ENCODE measurements at regions not wholly inside any gene's neighbourhood (a gene's known extent, or its start where the extent isn't known, plus 50 kb on each side); places are given as distances from the start of the nearest gene placed in this dataset.

- H3K27ac Mint-ChIP-seq, result no peak overlapping the region
- peaks cover 5% of the 10 kb centered on the region for H3K27me3 Mint-ChIP-seq
- ATAC-seq (no peak), DNase-seq (no peak)
- no peaks in the 10 kb centered on the region for H3K9me3 Mint-ChIP-seq (ENCODE audit: low read depth)
- H3K4me1 Mint-ChIP-seq, result no peaks in the 10 kb centered on the region
- CTCF ChIA-PET, result no interaction called here
- H3K4me3 Mint-ChIP-seq, result no peak overlapping the region
- no peaks in the 10 kb centered on the region for H3K36me3 Mint-ChIP-seq
These were observed 104.0 kb upstream of the ATP10A start for GRCh38 chr15:25967116-25967515.

- H3K36me3 Mint-ChIP-seq, result no peaks in the 10 kb centered on the region
- no peaks in the 10 kb centered on the region for H3K9me3 Mint-ChIP-seq (ENCODE audit: low read depth)
- H3K27me3 Mint-ChIP-seq, result peaks cover 5% of the 10 kb centered on the region
- H3K4me1 Mint-ChIP-seq, result no peaks in the 10 kb centered on the region
- H3K4me3 Mint-ChIP-seq, result no peak overlapping the region
- H3K27ac Mint-ChIP-seq, result no peak overlapping the region
- DNase-seq, result no peak
- no peak for ATAC-seq
- CTCF ChIA-PET, result no interaction called here
These were observed 102.2 kb upstream of the ATP10A start for GRCh38 chr15:25965326-25965725.

GRCh38 chr15:25960273-25960672 is 97.1 kb upstream of the ATP10A start:
- H3K4me1 Mint-ChIP-seq, result no peaks in the 10 kb centered on the region
- CTCF ChIA-PET, result no interaction called here
- H3K4me3 Mint-ChIP-seq, result no peak overlapping the region
- H3K36me3 Mint-ChIP-seq, result no peaks in the 10 kb centered on the region
- ATAC-seq (no peak), DNase-seq (no peak)
- H3K9me3 Mint-ChIP-seq (ENCODE audit: low read depth), result no peaks in the 10 kb centered on the region
- H3K27ac Mint-ChIP-seq, result no peak overlapping the region
- no peaks in the 10 kb centered on the region for H3K27me3 Mint-ChIP-seq

GRCh38 chr15:25959100-25959499 is 96.0 kb upstream of the ATP10A start:
- H3K9me3 Mint-ChIP-seq (ENCODE audit: low read depth), result no peaks in the 10 kb centered on the region
- no peak for ATAC-seq
- H3K4me3 Mint-ChIP-seq, result no peak overlapping the region
- H3K27ac Mint-ChIP-seq, result no peak overlapping the region
- DNase-seq, result no peak
- no peaks in the 10 kb centered on the region for H3K36me3 Mint-ChIP-seq
- no peaks in the 10 kb centered on the region for H3K27me3 Mint-ChIP-seq
- no peaks in the 10 kb centered on the region for H3K4me1 Mint-ChIP-seq
- CTCF ChIA-PET, result no interaction called here

- no peak overlapping the region for H3K27ac Mint-ChIP-seq
- H3K4me1 Mint-ChIP-seq, result no peaks in the 10 kb centered on the region
- ATAC-seq (no peak), DNase-seq (no peak)
- CTCF ChIA-PET, result no interaction called here
- H3K9me3 Mint-ChIP-seq (ENCODE audit: low read depth), result peaks cover 4% of the 10 kb centered on the region
- H3K27me3 Mint-ChIP-seq, result peaks cover 2% of the 10 kb centered on the region
- H3K36me3 Mint-ChIP-seq, result peaks cover 1% of the 10 kb centered on the region
- H3K4me3 Mint-ChIP-seq, result no peak overlapping the region
These were observed 92.5 kb upstream of the ATP10A start for GRCh38 chr15:25955628-25956027.

- Mint-ChIP-seq H3K36me3 (peaks cover 1% of the 10 kb centered on the region), H3K27me3 (peaks cover 2% of the 10 kb centered on the region), H3K27ac (no peak overlapping the region), H3K4me3 (no peak overlapping the region), H3K4me1 (no peaks in the 10 kb centered on the region), H3K9me3 (ENCODE audit: low read depth) (peaks cover 4% of the 10 kb centered on the region)
- CTCF ChIA-PET, result no interaction called here
- ATAC-seq, result no peak
- DNase-seq, result no peak
These were observed 91.3 kb upstream of the ATP10A start for GRCh38 chr15:25954398-25954797.

- Mint-ChIP-seq H3K4me3 (no peak overlapping the region), H3K27ac (no peak overlapping the region), H3K36me3 (peaks cover 1% of the 10 kb centered on the region), H3K9me3 (ENCODE audit: low read depth) (peaks cover 4% of the 10 kb centered on the region), H3K4me1 (no peaks in the 10 kb centered on the region), H3K27me3 (peaks cover 4% of the 10 kb centered on the region)
- ATAC-seq (no peak), DNase-seq (no peak)
- CTCF ChIA-PET, result no interaction called here
These were observed 86.9 kb upstream of the ATP10A start for GRCh38 chr15:25950014-25950413.

GRCh38 chr15:25947323-25948314 is 84.5 kb upstream of the ATP10A start:
- Mint-ChIP-seq H3K9me3 (ENCODE audit: low read depth) (peaks cover 4% of the 10 kb centered on the region), H3K27me3 (peaks cover 2% of the 10 kb centered on the region), H3K4me1 (no peaks in the 10 kb centered on the region), H3K4me3 (no peak overlapping the region), H3K36me3 (no peaks in the 10 kb centered on the region), H3K27ac (no peak overlapping the region)
- ATAC-seq, result no peak
- DNase-seq, result no peak
- CTCF ChIA-PET, result interaction anchor here (1.7 kb wide), 1 partner anchor 14 kb away, joined by 5 read pairs; no protein-coding TSS in a partner anchor

GRCh38 chr15:25946241-25946805 is 83.2 kb upstream of the ATP10A start:
- H3K9me3 Mint-ChIP-seq (ENCODE audit: low read depth), result no peaks in the 10 kb centered on the region
- H3K4me1 Mint-ChIP-seq, result no peaks in the 10 kb centered on the region
- no peak for DNase-seq
- H3K27me3 Mint-ChIP-seq, result peaks cover 2% of the 10 kb centered on the region
- H3K4me3 Mint-ChIP-seq, result no peak overlapping the region
- H3K27ac Mint-ChIP-seq, result no peak overlapping the region
- no peak for ATAC-seq
- no peaks in the 10 kb centered on the region for H3K36me3 Mint-ChIP-seq
- CTCF ChIA-PET, result interaction anchor here (1.7 to 2.2 kb wide), 2 partner anchors 12 to 13 kb away, joined by 5 to 6 read pairs; no protein-coding TSS in a partner anchor

GRCh38 chr15:25944386-25944785 is 81.3 kb upstream of the ATP10A start:
- Mint-ChIP-seq H3K27me3 (peaks cover 2% of the 10 kb centered on the region), H3K4me3 (no peak overlapping the region), H3K36me3 (no peaks in the 10 kb centered on the region), H3K9me3 (ENCODE audit: low read depth) (no peaks in the 10 kb centered on the region), H3K27ac (no peak overlapping the region), H3K4me1 (no peaks in the 10 kb centered on the region)
- ATAC-seq (no peak), DNase-seq (no peak)
- CTCF ChIA-PET, result interaction anchor here (2.2 kb wide), 1 partner anchor 10 kb away, joined by 6 read pairs; no protein-coding TSS in a partner anchor

GRCh38 chr15:25943831-25944230 is 80.7 kb upstream of the ATP10A start:
- no peak overlapping the region for H3K27ac Mint-ChIP-seq
- H3K4me3 Mint-ChIP-seq, result no peak overlapping the region
- CTCF ChIA-PET, result interaction anchor here (2.2 kb wide), 1 partner anchor 9 kb away, joined by 6 read pairs; no protein-coding TSS in a partner anchor
- H3K4me1 Mint-ChIP-seq, result no peaks in the 10 kb centered on the region
- DNase-seq (no peak), ATAC-seq (no peak)
- no peaks in the 10 kb centered on the region for H3K9me3 Mint-ChIP-seq (ENCODE audit: low read depth)
- peaks cover 2% of the 10 kb centered on the region for H3K27me3 Mint-ChIP-seq
- H3K36me3 Mint-ChIP-seq, result no peaks in the 10 kb centered on the region

GRCh38 chr15:25939122-25939521 is 76.0 kb upstream of the ATP10A start:
- Mint-ChIP-seq H3K4me3 (no peak overlapping the region), H3K27me3 (no peaks in the 10 kb centered on the region), H3K27ac (no peak overlapping the region), H3K9me3 (ENCODE audit: low read depth) (no peaks in the 10 kb centered on the region), H3K4me1 (peaks cover 2% of the 10 kb centered on the region), H3K36me3 (no peaks in the 10 kb centered on the region)
- ATAC-seq (no peak), DNase-seq (no peak)
- CTCF ChIA-PET, result no interaction called here

- DNase-seq (no peak), ATAC-seq (no peak)
- H3K27ac Mint-ChIP-seq, result no peak overlapping the region
- H3K4me1 Mint-ChIP-seq, result peaks cover 9% of the 10 kb centered on the region
- CTCF ChIA-PET, result no interaction called here
- no peaks in the 10 kb centered on the region for H3K36me3 Mint-ChIP-seq
- no peaks in the 10 kb centered on the region for H3K27me3 Mint-ChIP-seq
- no peaks in the 10 kb centered on the region for H3K9me3 Mint-ChIP-seq (ENCODE audit: low read depth)
- H3K4me3 Mint-ChIP-seq, result no peak overlapping the region
These were observed 74.7 kb upstream of the ATP10A start for GRCh38 chr15:25937796-25938195.

- peaks cover 9% of the 10 kb centered on the region for H3K4me1 Mint-ChIP-seq
- peaks cover 1% of the 10 kb centered on the region for H3K27me3 Mint-ChIP-seq
- CTCF ChIA-PET, result interaction anchor here (2.4 kb wide), 1 partner anchor 226 kb away, joined by 8 read pairs; no protein-coding TSS in a partner anchor
- DNase-seq (no peak), ATAC-seq (no peak)
- H3K4me3 Mint-ChIP-seq, result no peak overlapping the region
- no peaks in the 10 kb centered on the region for H3K9me3 Mint-ChIP-seq (ENCODE audit: low read depth)
- no peaks in the 10 kb centered on the region for H3K36me3 Mint-ChIP-seq
- no peak overlapping the region for H3K27ac Mint-ChIP-seq
These were observed 72.9 kb upstream of the ATP10A start for GRCh38 chr15:25936004-25936403.
